ENCODE measurements at regions not wholly inside any gene's neighbourhood (a gene's known extent, or its start where the extent isn't known, plus 50 kb on each side); places are given as distances from the start of the nearest gene placed in this dataset.

- Histone ChIP-seq H3K4me3 (ENCODE audit: low read depth in 1 of 2, low read length in 2 of 2) (no peak overlapping the region), H4K20me1 (ENCODE audit: insufficient read depth, low read length) (no peaks in the 10 kb centered on the region), H3K79me2 (ENCODE audit: insufficient read depth, low read length) (no peaks in the 10 kb centered on the region), H2AFZ (ENCODE audit: low read depth, low read length) (no peak overlapping the region), H3K27me3 (ENCODE audit: insufficient read depth, low read length, poor library complexity) (no peaks in the 10 kb centered on the region), H3K9me3 (ENCODE audit: insufficient read depth, low read length, severe bottlenecking) (no peaks in the 10 kb centered on the region), H3K4me2 (ENCODE audit: insufficient read depth, low read length) (no peak overlapping the region), H3K36me3 (ENCODE audit: insufficient read depth, low read length) (no peaks in the 10 kb centered on the region), H3K27ac (ENCODE audit: low read length) (no peak overlapping the region), H3K9ac (ENCODE audit: low read depth, low read length) (no peak overlapping the region), H3K4me1 (ENCODE audit: insufficient read depth, low read length) (no peaks in the 10 kb centered on the region)
- DNase-seq = no peak
- ATAC-seq (ENCODE audit: insufficient read depth, low read depth) = no peak
- TF ChIP-seq CTCF (IDR thresholded peaks at IDR 0.05; ENCODE audit: borderline replicate concordance, extremely low read depth, low read length, poor library complexity, severe bottlenecking) (no peak), EZH2 (IDR thresholded peaks at IDR 0.05; ENCODE audit: borderline replicate concordance, low read depth, low read length, severe bottlenecking) (no peak)
Measured at GRCh38 chr3:26343647-26344046, 278.9 kb upstream of the LRRC3B start.

GRCh38 chr3:26345613-26346012, 277.0 kb upstream of the LRRC3B start:
- no peak for TF ChIP-seq CTCF (IDR thresholded peaks at IDR 0.05; ENCODE audit: borderline replicate concordance, extremely low read depth, low read length, poor library complexity, severe bottlenecking)
- TF ChIP-seq EZH2 (IDR thresholded peaks at IDR 0.05; ENCODE audit: borderline replicate concordance, low read depth, low read length, severe bottlenecking) = no peak
- Histone ChIP-seq H3K9me3 (ENCODE audit: insufficient read depth, low read length, severe bottlenecking) (no peaks in the 10 kb centered on the region), H2AFZ (ENCODE audit: low read depth, low read length) (no peak overlapping the region), H3K4me2 (ENCODE audit: insufficient read depth, low read length) (no peak overlapping the region), H3K4me1 (ENCODE audit: insufficient read depth, low read length) (no peaks in the 10 kb centered on the region), H3K27ac (ENCODE audit: low read length) (no peak overlapping the region), H3K9ac (ENCODE audit: low read depth, low read length) (no peak overlapping the region), H3K4me3 (ENCODE audit: low read depth in 1 of 2, low read length in 2 of 2) (no peak overlapping the region), H3K36me3 (ENCODE audit: insufficient read depth, low read length) (no peaks in the 10 kb centered on the region), H3K27me3 (ENCODE audit: insufficient read depth, low read length, poor library complexity) (no peaks in the 10 kb centered on the region), H3K79me2 (ENCODE audit: insufficient read depth, low read length) (no peaks in the 10 kb centered on the region), H4K20me1 (ENCODE audit: insufficient read depth, low read length) (no peaks in the 10 kb centered on the region)
- ATAC-seq (ENCODE audit: insufficient read depth, low read depth) = no peak
- no peak for DNase-seq

GRCh38 chr3:26346497-26346896, 276.1 kb upstream of the LRRC3B start:
- Histone ChIP-seq H3K9me3 (ENCODE audit: insufficient read depth, low read length, severe bottlenecking) (no peaks in the 10 kb centered on the region), H3K4me2 (ENCODE audit: insufficient read depth, low read length) (no peak overlapping the region), H3K79me2 (ENCODE audit: insufficient read depth, low read length) (no peaks in the 10 kb centered on the region), H3K9ac (ENCODE audit: low read depth, low read length) (no peak overlapping the region), H3K27me3 (ENCODE audit: insufficient read depth, low read length, poor library complexity) (no peaks in the 10 kb centered on the region), H3K36me3 (ENCODE audit: insufficient read depth, low read length) (no peaks in the 10 kb centered on the region), H3K27ac (ENCODE audit: low read length) (no peak overlapping the region), H4K20me1 (ENCODE audit: insufficient read depth, low read length) (no peaks in the 10 kb centered on the region), H3K4me3 (ENCODE audit: low read depth in 1 of 2, low read length in 2 of 2) (no peak overlapping the region), H2AFZ (ENCODE audit: low read depth, low read length) (no peak overlapping the region), H3K4me1 (ENCODE audit: insufficient read depth, low read length) (no peaks in the 10 kb centered on the region)
- no peak for ATAC-seq (ENCODE audit: insufficient read depth, low read depth)
- DNase-seq = no peak
- no peak for TF ChIP-seq CTCF (IDR thresholded peaks at IDR 0.05; ENCODE audit: borderline replicate concordance, extremely low read depth, low read length, poor library complexity, severe bottlenecking)
- TF ChIP-seq EZH2 (IDR thresholded peaks at IDR 0.05; ENCODE audit: borderline replicate concordance, low read depth, low read length, severe bottlenecking) = no peak

GRCh38 chr3:26347150-26347549, 275.4 kb upstream of the LRRC3B start:
- ATAC-seq (ENCODE audit: insufficient read depth, low read depth) (no peak), DNase-seq (no peak)
- Histone ChIP-seq H2AFZ (ENCODE audit: low read depth, low read length) (no peak overlapping the region), H3K36me3 (ENCODE audit: insufficient read depth, low read length) (no peaks in the 10 kb centered on the region), H3K79me2 (ENCODE audit: insufficient read depth, low read length) (no peaks in the 10 kb centered on the region), H3K4me2 (ENCODE audit: insufficient read depth, low read length) (no peak overlapping the region), H3K27ac (ENCODE audit: low read length) (no peak overlapping the region), H4K20me1 (ENCODE audit: insufficient read depth, low read length) (no peaks in the 10 kb centered on the region), H3K27me3 (ENCODE audit: insufficient read depth, low read length, poor library complexity) (no peaks in the 10 kb centered on the region), H3K9me3 (ENCODE audit: insufficient read depth, low read length, severe bottlenecking) (no peaks in the 10 kb centered on the region), H3K4me3 (ENCODE audit: low read depth in 1 of 2, low read length in 2 of 2) (no peak overlapping the region), H3K9ac (ENCODE audit: low read depth, low read length) (no peak overlapping the region), H3K4me1 (ENCODE audit: insufficient read depth, low read length) (no peaks in the 10 kb centered on the region)
- TF ChIP-seq EZH2 (IDR thresholded peaks at IDR 0.05; ENCODE audit: borderline replicate concordance, low read depth, low read length, severe bottlenecking) (no peak), CTCF (IDR thresholded peaks at IDR 0.05; ENCODE audit: borderline replicate concordance, extremely low read depth, low read length, poor library complexity, severe bottlenecking) (no peak)

All from DND-41 (cell line).